PFSK-1 (cell line): ENCODE measurements at regions not wholly inside any gene's neighbourhood (a gene's known extent, or its start where the extent isn't known, plus 50 kb on each side); places are given as distances from the start of the nearest gene placed in this dataset.

Source experiments
- FOXP2 ChIP-seq: optimal IDR thresholded peaks from 2 replicates; pipeline ENCODE3; 2011; ENCODE audit warnings: borderline replicate concordance, control low read depth, inconsistent platforms; ENCODE audit not compliant: insufficient read depth; ENCODE audit errors: extremely low read length, extremely low read depth
- POLR2AphosphoS5 ChIP-seq: IDR thresholded peaks from 2 replicates; pipeline ENCODE4 v1.6.1; 2012; ENCODE audit warnings: low read depth, mild to moderate bottlenecking, control low read depth, low read length, moderate library complexity
- SIN3A ChIP-seq: IDR thresholded peaks from 2 replicates; pipeline ENCODE4 v1.6.1; 2012; ENCODE audit warnings: mild to moderate bottlenecking, low read length, moderate library complexity, borderline replicate concordance; ENCODE audit not compliant: insufficient read depth
- TAF1 ChIP-seq: IDR thresholded peaks from 2 replicates; pipeline ENCODE4 v1.6.1; 2012; ENCODE audit warnings: low read length, control low read depth, borderline replicate concordance; ENCODE audit not compliant: insufficient read depth
- TF ChIP-seq, protein P1 (sequence below), 2 experiments: IDR thresholded peaks; 2 replicates each; pipeline versions ENCODE4 v1.6.1 to v1.8.0; 2011 to 2012; ENCODE audit warnings: low read depth in 2 of 2, low read length in 2 of 2, control low read depth in 1 of 2, inconsistent platforms in 1 of 2, mild to moderate bottlenecking in 1 of 2, moderate library complexity in 1 of 2; ENCODE audit not compliant: insufficient read depth in 1 of 2

DNA sequence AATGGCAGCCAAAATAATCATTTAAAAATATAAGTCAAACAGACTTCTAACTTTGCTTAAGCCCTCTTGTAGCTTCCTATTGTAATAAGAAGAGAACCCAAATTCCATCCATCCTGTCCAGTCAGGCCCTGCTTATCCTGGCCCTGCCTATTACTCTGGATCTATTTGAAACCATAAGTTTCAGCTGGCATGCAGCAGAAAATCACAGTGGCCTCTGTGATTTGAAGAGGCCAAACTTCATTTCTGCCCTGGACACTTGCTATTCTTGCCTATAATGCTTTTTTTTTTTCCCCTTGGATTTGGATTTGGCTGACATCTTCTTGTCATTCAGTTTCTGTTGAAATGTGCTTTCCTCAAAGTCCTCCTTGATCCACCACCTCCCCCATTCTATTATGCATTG lies 642.8 kb downstream of the USP25 start:
- TF ChIP-seq SIN3A: no peak
- TF ChIP-seq, protein P1, sequence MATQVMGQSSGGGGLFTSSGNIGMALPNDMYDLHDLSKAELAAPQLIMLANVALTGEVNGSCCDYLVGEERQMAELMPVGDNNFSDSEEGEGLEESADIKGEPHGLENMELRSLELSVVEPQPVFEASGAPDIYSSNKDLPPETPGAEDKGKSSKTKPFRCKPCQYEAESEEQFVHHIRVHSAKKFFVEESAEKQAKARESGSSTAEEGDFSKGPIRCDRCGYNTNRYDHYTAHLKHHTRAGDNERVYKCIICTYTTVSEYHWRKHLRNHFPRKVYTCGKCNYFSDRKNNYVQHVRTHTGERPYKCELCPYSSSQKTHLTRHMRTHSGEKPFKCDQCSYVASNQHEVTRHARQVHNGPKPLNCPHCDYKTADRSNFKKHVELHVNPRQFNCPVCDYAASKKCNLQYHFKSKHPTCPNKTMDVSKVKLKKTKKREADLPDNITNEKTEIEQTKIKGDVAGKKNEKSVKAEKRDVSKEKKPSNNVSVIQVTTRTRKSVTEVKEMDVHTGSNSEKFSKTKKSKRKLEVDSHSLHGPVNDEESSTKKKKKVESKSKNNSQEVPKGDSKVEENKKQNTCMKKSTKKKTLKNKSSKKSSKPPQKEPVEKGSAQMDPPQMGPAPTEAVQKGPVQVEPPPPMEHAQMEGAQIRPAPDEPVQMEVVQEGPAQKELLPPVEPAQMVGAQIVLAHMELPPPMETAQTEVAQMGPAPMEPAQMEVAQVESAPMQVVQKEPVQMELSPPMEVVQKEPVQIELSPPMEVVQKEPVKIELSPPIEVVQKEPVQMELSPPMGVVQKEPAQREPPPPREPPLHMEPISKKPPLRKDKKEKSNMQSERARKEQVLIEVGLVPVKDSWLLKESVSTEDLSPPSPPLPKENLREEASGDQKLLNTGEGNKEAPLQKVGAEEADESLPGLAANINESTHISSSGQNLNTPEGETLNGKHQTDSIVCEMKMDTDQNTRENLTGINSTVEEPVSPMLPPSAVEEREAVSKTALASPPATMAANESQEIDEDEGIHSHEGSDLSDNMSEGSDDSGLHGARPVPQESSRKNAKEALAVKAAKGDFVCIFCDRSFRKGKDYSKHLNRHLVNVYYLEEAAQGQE (IDR thresholded peaks at IDR 0.05; ENCODE audit: insufficient read depth in 1 of 2, low read depth in 2 of 2, low read length in 2 of 2): no peak
- no peak for TF ChIP-seq POLR2AphosphoS5
- no peak for TF ChIP-seq TAF1
- TF ChIP-seq FOXP2: no peak

DNA sequence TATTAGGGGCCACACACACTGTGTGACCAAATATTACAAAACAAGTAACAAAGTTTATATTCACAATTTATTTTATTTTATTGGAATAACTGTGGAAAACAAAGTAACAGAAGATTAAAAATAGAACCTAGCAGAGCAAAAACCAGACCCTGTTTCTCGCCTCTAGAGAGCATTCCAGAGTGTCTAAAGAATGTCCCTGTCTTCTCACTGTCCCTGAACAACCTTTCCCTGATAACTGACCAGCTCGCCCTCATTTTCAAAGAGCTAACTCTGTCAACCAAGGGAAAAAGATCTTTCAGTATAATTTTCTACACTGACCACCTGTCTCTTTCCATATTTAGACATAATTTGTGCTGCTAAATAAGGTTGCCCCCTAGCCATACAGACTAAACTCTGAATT lies 646.9 kb downstream of the USP25 start:
- TF ChIP-seq SIN3A (no peak), TAF1 (no peak), POLR2AphosphoS5 (no peak), FOXP2 (no peak)
- TF ChIP-seq, protein P1 (IDR thresholded peaks at IDR 0.05; ENCODE audit: insufficient read depth in 1 of 2, low read depth in 2 of 2, low read length in 2 of 2): no peak

DNA sequence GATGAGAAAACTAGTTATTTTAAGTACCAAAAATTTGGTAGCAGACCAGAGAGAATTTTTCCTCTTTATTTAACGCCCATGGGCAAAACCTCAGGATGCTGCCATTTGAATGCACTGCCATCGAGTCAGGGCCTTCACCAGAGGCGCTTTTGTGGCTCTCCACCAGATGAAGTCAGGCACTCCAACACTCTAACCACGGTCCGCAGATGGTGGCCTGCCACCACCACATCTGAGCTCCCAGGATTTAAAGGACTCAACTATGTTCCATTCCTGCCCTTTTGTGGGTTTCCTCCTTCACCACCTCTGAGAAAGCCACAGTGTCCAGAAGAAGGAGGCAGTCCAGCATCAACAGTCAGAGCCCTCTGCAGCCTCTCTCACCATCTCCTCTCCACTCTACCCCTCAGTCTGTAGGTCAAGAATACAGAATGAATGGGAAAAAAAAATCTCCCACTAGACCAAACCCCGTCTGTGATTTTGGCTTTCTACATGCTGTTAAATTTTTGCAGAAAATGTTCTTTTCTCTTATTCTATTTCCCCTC lies 647.4 kb downstream of the USP25 start:
- TF ChIP-seq, protein P1 (IDR thresholded peaks at IDR 0.05; ENCODE audit: insufficient read depth in 1 of 2, low read depth in 2 of 2, low read length in 2 of 2): no peak
- TF ChIP-seq SIN3A (no peak), TAF1 (no peak), POLR2AphosphoS5 (no peak)

DNA sequence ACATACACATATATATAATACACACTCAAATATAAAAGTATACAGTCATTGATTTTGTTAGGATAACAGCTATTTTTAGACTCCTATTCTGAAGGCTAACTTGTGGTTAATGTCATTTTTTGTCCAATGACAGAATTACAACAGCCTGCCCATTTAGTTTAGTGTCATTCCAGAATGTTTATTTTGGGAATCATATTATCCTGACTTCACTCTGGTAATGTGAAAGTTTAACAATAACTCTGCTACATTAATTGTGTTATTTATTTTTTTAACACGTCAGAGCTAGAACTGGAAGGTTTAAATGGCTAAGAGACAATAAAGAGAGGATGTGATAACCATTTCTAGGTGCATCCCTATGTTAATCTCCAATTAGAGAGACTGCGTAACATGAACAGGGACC lies 648.1 kb downstream of the USP25 start:
- TF ChIP-seq FOXP2 (no peak), POLR2AphosphoS5 (no peak), TAF1 (no peak), SIN3A (no peak)
- TF ChIP-seq, protein P1 (IDR thresholded peaks at IDR 0.05; ENCODE audit: insufficient read depth in 1 of 2, low read depth in 2 of 2, low read length in 2 of 2): no peak

DNA sequence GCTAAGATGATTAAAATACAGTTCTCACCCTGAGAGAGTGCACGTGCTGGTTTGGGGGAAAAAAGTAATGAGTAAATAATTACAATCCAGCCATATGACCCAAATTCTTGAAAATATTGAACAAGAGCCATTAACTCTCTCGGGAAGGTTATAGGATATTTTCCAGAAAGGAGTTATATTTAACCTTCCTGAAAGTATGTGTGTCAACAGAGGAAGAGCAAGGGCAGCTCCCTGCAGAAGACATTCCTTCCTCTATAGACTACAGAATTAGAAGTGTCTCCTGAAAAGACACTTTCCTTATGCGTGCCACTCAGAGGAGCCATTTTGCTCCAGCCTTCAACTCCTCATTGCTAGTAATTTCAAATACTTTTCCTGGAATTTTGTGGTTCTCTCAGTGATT lies 648.7 kb downstream of the USP25 start:
- TF ChIP-seq FOXP2 (no peak), POLR2AphosphoS5 (no peak)

DNA sequence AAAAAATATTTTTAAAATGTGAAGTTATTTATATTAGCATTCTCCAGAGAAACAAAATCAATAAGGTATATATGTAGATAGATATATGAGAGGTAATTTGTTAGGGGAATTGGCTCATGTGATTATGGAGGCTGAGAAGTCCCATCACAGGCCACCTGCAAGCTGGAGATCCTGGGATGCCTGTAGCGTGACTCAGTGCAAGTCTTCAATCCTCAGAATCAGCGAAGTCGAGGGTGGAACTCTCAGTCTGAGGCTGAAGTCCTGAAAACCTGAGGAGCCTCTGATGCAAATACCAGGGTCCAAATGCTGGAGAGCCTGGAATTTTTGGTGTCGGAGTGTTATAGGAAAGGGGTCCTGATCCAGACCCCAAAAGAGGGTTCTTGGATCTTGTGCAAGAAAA lies 658.5 kb downstream of the USP25 start:
- TF ChIP-seq FOXP2 (no peak), TAF1 (no peak), SIN3A (no peak), POLR2AphosphoS5 (no peak)
- TF ChIP-seq, protein P1 (IDR thresholded peaks at IDR 0.05; ENCODE audit: insufficient read depth in 1 of 2, low read depth in 2 of 2, low read length in 2 of 2): no peak
